Adrenal gland (tissue), 9 donors: ENCODE measurements at regions not wholly inside any gene's neighbourhood (a gene's known extent, or its start where the extent isn't known, plus 50 kb on each side); places are given as distances from the start of the nearest gene placed in this dataset.

Experiments used
- DNase-seq, 7 donors: peaks; one replicate each; pipeline ENCODE4 v3.0.0-alpha.2; 2019 to 2020
- H3K27ac ChIP-seq, 5 donors: fragments of 200-600 bp; sonication (generic) in 4 of 5; 1 replicate in 3 of 5; 2 replicates in 2 of 5; pipeline versions ENCODE4 v1.5.1 to v1.8.0; 2016 to 2020; ENCODE audit warnings: mild to moderate bottlenecking in 1 of 5
- H3K27me3 ChIP-seq: fragments of 200-600 bp; 2 replicates; pipeline ENCODE4 v1.8.0; 2021
- H3K36me3 ChIP-seq, 2 donors: fragments of 200-600 bp; replicated peaks in 1 of 2; 1 replicate in 1 of 2; 2 replicates in 1 of 2; pipeline versions ENCODE4 v1.5.1 to v1.8.0; 2018 to 2022
- H3K4me1 ChIP-seq, 2 donors: fragments of 200-600 bp; replicated peaks in 1 of 2; 1 replicate in 1 of 2; 2 replicates in 1 of 2; pipeline versions ENCODE4 v1.5.1 to v1.8.0; 2018 to 2021
- H3K4me3 ChIP-seq, 4 donors: fragments of 200-600 bp; sonication (generic) in 3 of 4; one replicate each; pipeline ENCODE4 v1.5.1; 2016 to 2018
- H3K9me3 ChIP-seq, 3 donors: fragments of 200-600 bp; sonication (generic) in 1 of 3; replicated peaks in 1 of 3; 1 replicate in 2 of 3; 2 replicates in 1 of 3; pipeline versions ENCODE4 v1.5.1 to v1.8.0; 2016 to 2021
- CTCF ChIP-seq, 6 experiments: fragments of 450-650 bp in 4 of 6; fragments of 200-600 bp in 2 of 6; sonication (generic) in 1 of 6; IDR thresholded peaks; 1 replicate in 5 of 6; 2 replicates in 1 of 6; pipeline versions ENCODE4 v1.5.1 to v1.8.0; 2016 to 2021; ENCODE audit warnings: antibody characterized with exemption in 6 of 6, mild to moderate bottlenecking in 2 of 6, moderate library complexity in 1 of 6
- POLR2A ChIP-seq, 2 donors: fragments of 450-650 bp; IDR thresholded peaks; one replicate each; pipeline ENCODE4 v1.6.1; 2017; ENCODE audit warnings: antibody characterized with exemption in 2 of 2, mild to moderate bottlenecking in 2 of 2, moderate library complexity in 1 of 2
- WGBS, 4 donors: extraction: QIAGEN DNeasy Blood & Tissue Kit in 2 of 4; methylation state at CpG; one replicate each; pipeline versions ENCODE4 v1.1.5 to v1.1.7; 2013 to 2017; 5-methylcytosine and 5-hydroxymethylcytosine counted together
- intact Hi-C, 2 donors: fragments of 100-400 bp; cut with DNase I; formaldehyde crosslinking; loops; one replicate each; pipeline versions ENCODE4 v1.14.1 to v1.15.0; 2022 to 2023
- donor health status: healthy with polysubstance abuse.
- donor health status: Bipolar disorder and iron deficiency.
- donor health status: DM: yes; HTN: yes; CAD: no.
- donor health status: DM: no; HTN: no; CAD: no.
- donor health status: DM: no; HTN: no; CAD: no.

- 55 to 63% (median 58%) methylated on average over 5 to 7 of the region's 7 CpGs for WGBS, 4 donors
- intact Hi-C loops = no loop called here
- no peak overlapping the region for H3K27ac ChIP-seq
- H3K36me3 ChIP-seq = no peaks in the 10 kb centered on the region
- no peaks in the 10 kb centered on the region for H3K4me1 ChIP-seq
- H3K9me3 ChIP-seq = no peaks in the 10 kb centered on the region
- DNase-seq = no peak
- H3K4me3 ChIP-seq = no peak overlapping the region
- TF ChIP-seq POLR2A (IDR thresholded peaks at IDR 0.05) = no peak
- no peak for TF ChIP-seq CTCF (IDR thresholded peaks at IDR 0.05)
- H3K27me3 ChIP-seq = no peaks in the 10 kb centered on the region
Observed at GRCh38 chr16:65909310-65910050, 457.0 kb upstream of the CDH5 start.

- intact Hi-C loops = no loop called here
- no peaks in the 10 kb centered on the region for H3K27me3 ChIP-seq
- no peak overlapping the region for H3K27ac ChIP-seq
- WGBS, 4 donors = 68 to 78% (median 72%) methylated on average over 3 of the region's 3 CpGs
- no peak for DNase-seq
- no peaks in the 10 kb centered on the region for H3K4me1 ChIP-seq
- TF ChIP-seq POLR2A (IDR thresholded peaks at IDR 0.05) = no peak
- no peak for TF ChIP-seq CTCF (IDR thresholded peaks at IDR 0.05)
- no peak overlapping the region for H3K4me3 ChIP-seq
- H3K36me3 ChIP-seq = no peaks in the 10 kb centered on the region
- H3K9me3 ChIP-seq = no peaks in the 10 kb centered on the region
Observed at GRCh38 chr16:65908568-65908967, 457.9 kb upstream of the CDH5 start.

- intact Hi-C loops = no loop called here
- 76 to 88% (median 79%) methylated on average over 3 of the region's 3 CpGs for WGBS, 4 donors
- Histone ChIP-seq H3K36me3 (no peaks in the 10 kb centered on the region), H3K27ac (no peak overlapping the region), H3K27me3 (no peaks in the 10 kb centered on the region), H3K4me3 (no peak overlapping the region), H3K9me3 (no peaks in the 10 kb centered on the region), H3K4me1 (no peaks in the 10 kb centered on the region)
- DNase-seq = no peak
- no peak for TF ChIP-seq POLR2A (IDR thresholded peaks at IDR 0.05)
Observed at GRCh38 chr16:65905331-65905730, 461.2 kb upstream of the CDH5 start.

- H3K4me1 ChIP-seq = no peaks in the 10 kb centered on the region
- no peaks in the 10 kb centered on the region for H3K9me3 ChIP-seq
- DNase-seq = no peak
- H3K27ac ChIP-seq = no peak overlapping the region
- no peak for TF ChIP-seq CTCF (IDR thresholded peaks at IDR 0.05)
- TF ChIP-seq POLR2A (IDR thresholded peaks at IDR 0.05) = no peak
- H3K4me3 ChIP-seq = no peak overlapping the region
- H3K27me3 ChIP-seq = no peaks in the 10 kb centered on the region
- no peaks in the 10 kb centered on the region for H3K36me3 ChIP-seq
- 76 to 83% (median 79%) methylated on average over 6 of the region's 6 CpGs for WGBS, 4 donors
- intact Hi-C loops = no loop called here
Observed at GRCh38 chr16:65896448-65897153, 469.9 kb upstream of the CDH5 start.
